Heart right ventricle (tissue), 16 donors: ENCODE measurements at regions not wholly inside any gene's neighbourhood (a gene's known extent, or its start where the extent isn't known, plus 50 kb on each side); places are given as distances from the start of the nearest gene placed in this dataset.
A peak's percentile ranks its signal among the peaks of the same experiment; 100 is the strongest.

Experiments
- ATAC-seq, 8 donors: fragments of 200-7000 bp; cut with Tn5 transposase; one replicate each; pipeline ENCODE4 v1.9.1; 2020; ENCODE audit warnings: mild to moderate bottlenecking in 8 of 8, moderate library complexity in 8 of 8, moderate number of reproducible peaks in 1 of 8
- DNase-seq, 2 donors: peaks; one replicate each; pipeline ENCODE4 v3.0.0-alpha.2; 2020
- H3K27ac ChIP-seq, 10 donors: fragments of 200-600 bp; sonication (generic) in 2 of 10; one replicate each; pipeline versions ENCODE4 v1.5.0 to v1.8.0; 2020 to 2022; ENCODE audit warnings: mild to moderate bottlenecking in 3 of 10
- H3K27me3 ChIP-seq, 7 donors: fragments of 200-600 bp; one replicate each; pipeline ENCODE4 v1.8.0; 2021 to 2022; ENCODE audit warnings: mild to moderate bottlenecking in 2 of 7
- H3K36me3 ChIP-seq, 9 donors: fragments of 200-600 bp; sonication (generic) in 1 of 9; one replicate each; pipeline versions ENCODE4 v1.5.0 to v1.8.0; 2020 to 2022; ENCODE audit warnings: mild to moderate bottlenecking in 2 of 9
- H3K4me1 ChIP-seq, 9 donors: fragments of 200-600 bp; sonication (generic) in 1 of 9; one replicate each; pipeline versions ENCODE4 v1.5.0 to v1.8.0; 2020 to 2022; ENCODE audit warnings: mild to moderate bottlenecking in 4 of 9
- H3K4me3 ChIP-seq, 10 donors: fragments of 200-600 bp; sonication (generic) in 2 of 10; one replicate each; pipeline versions ENCODE4 v1.5.0 to v1.8.0; 2020 to 2022; ENCODE audit warnings: mild to moderate bottlenecking in 7 of 10, moderate library complexity in 2 of 10
- H3K9me3 ChIP-seq, 11 donors: fragments of 200-600 bp in 10 of 11; sonication (generic) in 2 of 11; one replicate each; pipeline versions ENCODE4 v1.5.0 to v1.8.0; 2013 to 2022; ENCODE audit warnings: mild to moderate bottlenecking in 2 of 11, control low read depth in 1 of 11, moderate library complexity in 1 of 11
- CTCF ChIP-seq, 9 donors: fragments of 200-600 bp; sonication (generic) in 2 of 9; IDR thresholded peaks; one replicate each; pipeline versions ENCODE4 v1.5.0 to v1.8.0; 2021 to 2022; ENCODE audit warnings: antibody characterized with exemption in 9 of 9, mild to moderate bottlenecking in 5 of 9, moderate library complexity in 1 of 9
- WGBS, 2 donors: extraction: QIAGEN DNeasy Blood & Tissue Kit; methylation state at CpG; one replicate each; pipeline ENCODE4 v1.1.7; 2013; ENCODE audit warnings: inconsistent platforms in 1 of 2; 5-methylcytosine and 5-hydroxymethylcytosine counted together
- intact Hi-C, 10 donors: fragments of 100-400 bp; cut with DNase I; formaldehyde crosslinking; loops; one replicate each; pipeline versions ENCODE4 v1.11.1 to v1.14.2; 2022
- donor health status: Arrhythmogenic right ventricular cardiomyopathy.
- donor health status: ischemic (EF 13 %, LVEDD 7.1; RV severe dilation, severe dysfunction).
- donor health status: healthy with polysubstance abuse.
- donor health status: DM: no; HTN: yes; CAD: no.
- donor health status: DM: no; HTN: no; CAD: no.
- donor health status: ischemic (EF 25% LVEDD 6.9; RV normal size, moderate dysfunction).
- donor health status: ischemic (EF 25% LVEDD 5.7; RV mildly dilated, moderate dysfunction).
- donor health status: healthy.
- donor health status: DM: yes; HTN: yes; CAD: no.
- donor health status: Ischemic cardiomyopathy.
- donor health status: ischemic (EF 35%, LVEDD 5.7; RV mildly dilated, moderate dysfunction).
- donor health status: nonischemic (EF 11% LVEDD 7.7; RV severe dilation, severe dysfunction).
- donor health status: DM: yes; HTN: yes; CAD: no.
- donor health status: PGD.
- donor health status: ischemic (EF 29% LVEDD 5.4; RV normal size, mild dysfunction).
- donor health status: nonischemic (EF 23%, LVEDD 6.1; RV moderate dilation, normal function).

GRCh38 chr5:74433896-74434829 is 206.4 kb downstream of the ENC1 start:
- ATAC-seq = peak; percentile 44 to 75 (median 62)
- Histone ChIP-seq H3K9me3 (peaks cover 0 to 27% (median 0%) of the 10 kb centered on the region in 11 donors), H3K4me1 (peaks cover 3 to 36% (median 22%) of the 10 kb centered on the region in 9 donors), H3K36me3 (no peaks in the 10 kb centered on the region), H3K27me3 (no peaks in the 10 kb centered on the region), H3K27ac (peak overlapping the region in 9 of 10 donors; percentile 5 to 75 (median 63)), H3K4me3 (peak overlapping the region in 5 of 10 donors; percentile 1 to 29 (median 7))
- peak in 1 of 2 donors; percentile 19 for DNase-seq
- intact Hi-C loops = loop anchor here in 2 of 10 donors (2.0 to 5.0 kb wide), 3 partner anchors 47 to 207 kb away; partner anchors contain the start of gene ENC1 (in 1 of the 2)
- 30 to 39% methylated on average over 9 of the region's 9 CpGs for WGBS, 2 donors
- TF ChIP-seq CTCF (IDR thresholded peaks at IDR 0.05) = no peak

GRCh38 chr5:74433255-74433895 is 207.2 kb downstream of the ENC1 start:
- H3K9me3 ChIP-seq = peaks cover 0 to 27% (median 0%) of the 10 kb centered on the region in 11 donors
- H3K27me3 ChIP-seq = no peaks in the 10 kb centered on the region
- no peak for TF ChIP-seq CTCF (IDR thresholded peaks at IDR 0.05)
- H3K27ac ChIP-seq = peak overlapping the region in 9 of 10 donors; percentile 5 to 75 (median 63)
- WGBS, 2 donors = 42 to 58% methylated on average over 7 of the region's 7 CpGs
- DNase-seq = no peak
- H3K4me3 ChIP-seq = peak overlapping the region in 5 of 10 donors; percentile 1 to 29 (median 7)
- peaks cover 3 to 36% (median 22%) of the 10 kb centered on the region in 9 donors for H3K4me1 ChIP-seq
- intact Hi-C loops = loop anchor here in 2 of 10 donors (5.0 kb wide), 2 partner anchors 46 to 51 kb away; no protein-coding TSS in a partner anchor
- no peaks in the 10 kb centered on the region for H3K36me3 ChIP-seq
- ATAC-seq = peak; percentile 58 to 85 (median 76)

- ATAC-seq (no peak), DNase-seq (no peak)
- H3K36me3 ChIP-seq = no peaks in the 10 kb centered on the region
- intact Hi-C loops = loop anchor here in 2 of 10 donors (5.0 kb wide), 2 partner anchors 45 to 50 kb away; no protein-coding TSS in a partner anchor
- WGBS, 2 donors = 84 to 86% methylated on average over 4 of the region's 4 CpGs
- no peaks in the 10 kb centered on the region for H3K27me3 ChIP-seq
- TF ChIP-seq CTCF (IDR thresholded peaks at IDR 0.05) = no peak
- peaks cover 3 to 36% (median 22%) of the 10 kb centered on the region in 9 donors for H3K4me1 ChIP-seq
- H3K4me3 ChIP-seq = no peak overlapping the region
- peak overlapping the region in 3 of 10 donors; percentile 61 to 68 (median 64) for H3K27ac ChIP-seq
- peaks cover 0 to 23% (median 0%) of the 10 kb centered on the region in 11 donors for H3K9me3 ChIP-seq
Measured at GRCh38 chr5:74432721-74433120, 207.8 kb downstream of the ENC1 start.

- no peak overlapping the region for H3K4me3 ChIP-seq
- no peak for ATAC-seq
- intact Hi-C loops = loop anchor here in 2 of 10 donors (5.0 kb wide), 2 partner anchors 45 to 50 kb away; no protein-coding TSS in a partner anchor
- no peaks in the 10 kb centered on the region for H3K36me3 ChIP-seq
- no peak for DNase-seq
- H3K9me3 ChIP-seq = peaks cover 0 to 18% (median 0%) of the 10 kb centered on the region in 11 donors
- 84 to 86% methylated on average over 7 of the region's 7 CpGs for WGBS, 2 donors
- H3K27ac ChIP-seq = no peak overlapping the region
- TF ChIP-seq CTCF (IDR thresholded peaks at IDR 0.05) = no peak
- no peaks in the 10 kb centered on the region for H3K27me3 ChIP-seq
- H3K4me1 ChIP-seq = peaks cover 3 to 36% (median 22%) of the 10 kb centered on the region in 9 donors
Measured at GRCh38 chr5:74432216-74432615, 208.3 kb downstream of the ENC1 start.
